ENCODE measurements at regions not wholly inside any gene's neighbourhood (a gene's known extent, or its start where the extent isn't known, plus 50 kb on each side); places are given as distances from the start of the nearest gene placed in this dataset.

GRCh38 chr1:55333461-55333860, 118.3 kb upstream of the USP24 start:
- no peak for DNase-seq

GRCh38 chr1:55331351-55331750, 116.2 kb upstream of the USP24 start:
- DNase-seq: no peak

- no peak for DNase-seq
Observed at GRCh38 chr1:55329808-55330432, 114.8 kb upstream of the USP24 start.

- DNase-seq: no peak
Observed at GRCh38 chr1:55329091-55329490, 113.9 kb upstream of the USP24 start.

GRCh38 chr1:55326496-55327243, 111.5 kb upstream of the USP24 start:
- DNase-seq: no peak

GRCh38 chr1:55323760-55324159, 108.6 kb upstream of the USP24 start:
- no peak for DNase-seq

- DNase-seq: no peak
Observed at GRCh38 chr1:55322842-55323241, 107.7 kb upstream of the USP24 start.

- no peak for DNase-seq
Observed at GRCh38 chr1:55321942-55322341, 106.8 kb upstream of the USP24 start.

GRCh38 chr1:55320891-55321290, 105.7 kb upstream of the USP24 start:
- DNase-seq: no peak

- DNase-seq: no peak
Observed at GRCh38 chr1:55318116-55318817, 103.1 kb upstream of the USP24 start.

GRCh38 chr1:55317673-55318072, 102.5 kb upstream of the USP24 start:
- no peak for DNase-seq

GRCh38 chr1:55316947-55317662, 101.9 kb upstream of the USP24 start:
- no peak for DNase-seq

- no peak for DNase-seq
Observed at GRCh38 chr1:55316502-55316901, 101.3 kb upstream of the USP24 start.

GRCh38 chr1:55315552-55315951, 100.4 kb upstream of the USP24 start:
- DNase-seq: no peak

- no peak for DNase-seq
Observed at GRCh38 chr1:55314740-55315139, 99.6 kb upstream of the USP24 start.

GRCh38 chr1:55313903-55314302, 98.7 kb upstream of the USP24 start:
- DNase-seq: no peak

GRCh38 chr1:55311979-55312378, 96.8 kb upstream of the USP24 start:
- DNase-seq: no peak

- DNase-seq: no peak
Observed at GRCh38 chr1:55311057-55311641, 96.0 kb upstream of the USP24 start.

- no peak for DNase-seq
Observed at GRCh38 chr1:55310505-55310971, 95.4 kb upstream of the USP24 start.

GRCh38 chr1:55309786-55310504, 94.8 kb upstream of the USP24 start:
- no peak for DNase-seq

- no peak for DNase-seq
Observed at GRCh38 chr1:55309053-55309452, 93.9 kb upstream of the USP24 start.

GRCh38 chr1:55305735-55306134, 90.6 kb upstream of the USP24 start:
- DNase-seq: no peak
